ENCODE measurements at regions not wholly inside any gene's neighbourhood (a gene's known extent, or its start where the extent isn't known, plus 50 kb on each side); places are given as distances from the start of the nearest gene placed in this dataset.

GRCh38 chr21:35525443-35525842 is 476.3 kb upstream of the RUNX1 start:
- TF ChIP-seq CTCF (IDR thresholded peaks at IDR 0.05): no peak
- no peak for TF ChIP-seq POLR2A (IDR thresholded peaks at IDR 0.05)

Measured in adrenal gland (tissue), 5 donors.